Parathyroid adenoma (tissue), 2 donors: ENCODE measurements at regions not wholly inside any gene's neighbourhood (a gene's known extent, or its start where the extent isn't known, plus 50 kb on each side); places are given as distances from the start of the nearest gene placed in this dataset.

Experiments
- H2AFZ ChIP-seq: fragments of 300-600 bp; sonication (generic); one replicate; pipeline ENCODE4 v1.7.0; 2017; ENCODE audit warnings: antibody characterized with exemption, mild to moderate bottlenecking
- H3K27ac ChIP-seq: fragments of 300-600 bp; sonication (generic); one replicate; pipeline ENCODE4 v1.7.0; 2017
- H3K27me3 ChIP-seq: fragments of 300-600 bp; sonication (generic); one replicate; pipeline ENCODE4 v1.7.0; 2017; ENCODE audit warnings: low read length; ENCODE audit not compliant: control insufficient read depth, insufficient read depth
- H3K36me3 ChIP-seq: fragments of 300-600 bp; sonication (generic); one replicate; pipeline ENCODE4 v1.7.0; 2017; ENCODE audit warnings: low read length; ENCODE audit not compliant: control insufficient read depth, insufficient read depth
- H3K4me1 ChIP-seq: fragments of 300-600 bp; sonication (generic); one replicate; pipeline ENCODE4 v1.7.0; 2017; ENCODE audit warnings: control low read depth
- H3K4me2 ChIP-seq: fragments of 300-600 bp; sonication (generic); one replicate; pipeline ENCODE4 v1.7.0; 2017; ENCODE audit warnings: low read length
- H3K4me3 ChIP-seq: fragments of 300-600 bp; sonication (generic); one replicate; pipeline ENCODE4 v1.7.0; 2017; ENCODE audit warnings: low read depth, low read length
- H3K79me2 ChIP-seq: fragments of 300-600 bp; sonication (generic); one replicate; pipeline ENCODE4 v1.7.0; 2017; ENCODE audit warnings: control low read depth
- H3K9ac ChIP-seq: fragments of 300-600 bp; sonication (generic); one replicate; pipeline ENCODE4 v1.7.0; 2017; ENCODE audit warnings: mild to moderate bottlenecking
- H3K9me3 ChIP-seq: fragments of 300-600 bp; sonication (generic); one replicate; pipeline ENCODE4 v1.7.0; 2017; ENCODE audit warnings: low read length; ENCODE audit not compliant: control insufficient read depth
- CTCF ChIP-seq: fragments of 300-600 bp; sonication (generic); IDR thresholded peaks from one replicate; pipeline ENCODE4 v1.7.0; 2017; ENCODE audit warnings: antibody characterized with exemption, mild to moderate bottlenecking
- donor health status: primary hyperparathyroidism.

GRCh38 chr4:173860094-173860493, 330.1 kb upstream of the HAND2 start:
- no peak overlapping the region for H2AFZ ChIP-seq
- no peak overlapping the region for H3K4me2 ChIP-seq
- no peaks in the 10 kb centered on the region for H3K9me3 ChIP-seq
- H3K4me3 ChIP-seq, result no peak overlapping the region
- H3K27ac ChIP-seq, result no peak overlapping the region
- no peaks in the 10 kb centered on the region for H3K36me3 ChIP-seq
- H3K9ac ChIP-seq, result no peak overlapping the region
- no peaks in the 10 kb centered on the region for H3K27me3 ChIP-seq
- no peak for TF ChIP-seq CTCF
- H3K79me2 ChIP-seq, result no peaks in the 10 kb centered on the region
- no peaks in the 10 kb centered on the region for H3K4me1 ChIP-seq

GRCh38 chr4:173859091-173859713, 329.2 kb upstream of the HAND2 start:
- Histone ChIP-seq H3K36me3 (no peaks in the 10 kb centered on the region), H3K9me3 (no peaks in the 10 kb centered on the region), H3K4me2 (no peak overlapping the region), H3K4me1 (no peaks in the 10 kb centered on the region), H3K27ac (no peak overlapping the region), H3K79me2 (no peaks in the 10 kb centered on the region), H3K9ac (no peak overlapping the region), H3K27me3 (no peaks in the 10 kb centered on the region), H3K4me3 (no peak overlapping the region), H2AFZ (no peak overlapping the region)
- TF ChIP-seq CTCF, result no peak

GRCh38 chr4:173858471-173858870, 328.4 kb upstream of the HAND2 start:
- no peak for TF ChIP-seq CTCF
- H3K27ac ChIP-seq, result no peak overlapping the region
- H2AFZ ChIP-seq, result no peak overlapping the region

GRCh38 chr4:173857828-173858227, 327.8 kb upstream of the HAND2 start:
- H3K79me2 ChIP-seq, result no peaks in the 10 kb centered on the region
- TF ChIP-seq CTCF, result no peak
- no peak overlapping the region for H2AFZ ChIP-seq
- H3K4me2 ChIP-seq, result no peak overlapping the region
- no peak overlapping the region for H3K4me3 ChIP-seq
- no peaks in the 10 kb centered on the region for H3K4me1 ChIP-seq
- no peaks in the 10 kb centered on the region for H3K36me3 ChIP-seq
- no peaks in the 10 kb centered on the region for H3K9me3 ChIP-seq
- no peak overlapping the region for H3K9ac ChIP-seq
- no peak overlapping the region for H3K27ac ChIP-seq
- H3K27me3 ChIP-seq, result no peaks in the 10 kb centered on the region

More at GRCh38 chr4:173858471-173858870, 328.4 kb upstream of the HAND2 start:
- Histone ChIP-seq H3K79me2 (no peaks in the 10 kb centered on the region), H3K9ac (no peak overlapping the region), H3K4me3 (no peak overlapping the region), H3K9me3 (no peaks in the 10 kb centered on the region), H3K36me3 (no peaks in the 10 kb centered on the region), H3K4me1 (no peaks in the 10 kb centered on the region), H3K4me2 (no peak overlapping the region), H3K27me3 (no peaks in the 10 kb centered on the region)

GRCh38 chr4:173855015-173855414, 325.0 kb upstream of the HAND2 start:
- Histone ChIP-seq H3K4me2 (no peak overlapping the region), H3K4me3 (no peak overlapping the region), H3K4me1 (no peaks in the 10 kb centered on the region), H3K9me3 (no peaks in the 10 kb centered on the region), H2AFZ (no peak overlapping the region), H3K79me2 (no peaks in the 10 kb centered on the region), H3K27ac (no peak overlapping the region), H3K27me3 (no peaks in the 10 kb centered on the region), H3K9ac (no peak overlapping the region), H3K36me3 (no peaks in the 10 kb centered on the region)
- no peak for TF ChIP-seq CTCF
